Glomerular visceral epithelial cell (primary cell): ENCODE measurements at regions not wholly inside any gene's neighbourhood (a gene's known extent, or its start where the extent isn't known, plus 50 kb on each side); places are given as distances from the start of the nearest gene placed in this dataset.
"Not testable (repeated sequence)": the region's sequence is repeated elsewhere in the genome, so short reads cannot be mapped to it uniquely, and the experiment has no call there.

Source experiments
- DNase-seq: peaks from one replicate; pipeline ENCODE4 v3.0.0-alpha.2; 2016; ENCODE audit errors: extremely low spot score

- no peak for DNase-seq
Observed at GRCh38 chr10:89946106-89946505, 244.7 kb downstream of the KIF20B start.

- DNase-seq, result no peak
Observed at GRCh38 chr10:89949496-89949895, 248.1 kb downstream of the KIF20B start.

- DNase-seq, result no peak
Observed at GRCh38 chr10:89952325-89952724, 250.9 kb downstream of the KIF20B start.

- DNase-seq, result no peak
Observed at GRCh38 chr10:89952751-89953150, 251.4 kb downstream of the KIF20B start.

- DNase-seq, result no peak
Observed at GRCh38 chr10:89954061-89954460, 252.7 kb downstream of the KIF20B start.

GRCh38 chr10:89954787-89955566, 253.6 kb downstream of the KIF20B start:
- DNase-seq, result no peak

- DNase-seq, result no peak
Observed at GRCh38 chr10:89959433-89960110, 258.2 kb downstream of the KIF20B start.

GRCh38 chr10:89963451-89964102, 262.2 kb downstream of the KIF20B start:
- DNase-seq, result no peak

GRCh38 chr10:89966211-89966610, 264.8 kb downstream of the KIF20B start:
- no peak for DNase-seq

- no peak for DNase-seq
Observed at GRCh38 chr10:89973326-89973725, 271.9 kb downstream of the KIF20B start.

- no peak for DNase-seq
Observed at GRCh38 chr10:89975071-89975470, 273.7 kb downstream of the KIF20B start.

- DNase-seq, result no peak
Observed at GRCh38 chr10:89975771-89976170, 274.4 kb downstream of the KIF20B start.

- no peak for DNase-seq
Observed at GRCh38 chr10:89978081-89978480, 276.7 kb downstream of the KIF20B start.

- DNase-seq, result no peak
Observed at GRCh38 chr10:89979726-89980125, 278.3 kb downstream of the KIF20B start.

GRCh38 chr10:89980166-89980565, 278.8 kb downstream of the KIF20B start:
- no peak for DNase-seq

- DNase-seq, result no peak
Observed at GRCh38 chr10:89981891-89982290, 280.5 kb downstream of the KIF20B start.

GRCh38 chr10:89985446-89985845, 284.1 kb downstream of the KIF20B start:
- no peak for DNase-seq

GRCh38 chr10:89988361-89988760, 287.0 kb downstream of the KIF20B start:
- DNase-seq, result not testable (repeated sequence)

GRCh38 chr10:89992575-89992974, 291.2 kb downstream of the KIF20B start:
- no peak for DNase-seq

GRCh38 chr10:90007226-90007625, 305.8 kb downstream of the KIF20B start:
- DNase-seq, result no peak

- not testable (repeated sequence) for DNase-seq
Observed at GRCh38 chr10:90011281-90011680, 309.9 kb downstream of the KIF20B start.

GRCh38 chr10:90018819-90019218, 317.4 kb downstream of the KIF20B start:
- no peak for DNase-seq

GRCh38 chr10:90020506-90020905, 319.1 kb downstream of the KIF20B start:
- DNase-seq, result no peak
